H1 (cell line): ENCODE measurements at regions not wholly inside any gene's neighbourhood (a gene's known extent, or its start where the extent isn't known, plus 50 kb on each side); places are given as distances from the start of the nearest gene placed in this dataset.

Experiments
- CTCF ChIA-PET: fragments of 300-600 bp; sonication (Branson Sonifier 250); formaldehyde crosslinking; loops from one replicate; lab custom pipeline; 2021; ENCODE audit not compliant: partially characterized antibody; lab: Charles Lee
- POLR2A ChIA-PET: fragments of 300-600 bp; sonication (Branson Sonifier 250); formaldehyde crosslinking; loops from one replicate; lab custom pipeline; 2021; ENCODE audit warnings: inconsistent platforms; ENCODE audit not compliant: partially characterized antibody; lab: Charles Lee
- DNase-seq, 2 experiments: peaks; one replicate each; pipeline versions ENCODE4 v3.0.0 to v3.0.0-alpha.2; 2010 to 2022; ENCODE audit warnings: low spot score in 2 of 2, low read depth in 1 of 2, mixed read lengths in 1 of 2
- FAIRE-seq: peaks from 2 replicates; lab custom pipeline; 2011; peaks lifted over from hg19 to GRCh38; lab: Jason Lieb, UNC
- H2AFZ ChIP-seq: 2 replicates; pipeline ENCODE4 v1.8.1; 2012; ENCODE audit warnings: low read length, inconsistent platforms
- H2AK5ac ChIP-seq: 2 replicates; pipeline ENCODE4 v1.6.1; 2013; ENCODE audit warnings: low read depth, low read length
- H2BK120ac ChIP-seq: replicated peaks from 2 replicates; pipeline ENCODE3; 2013; ENCODE audit warnings: low read depth, low read length, inconsistent platforms
- H2BK12ac ChIP-seq: 2 replicates; pipeline ENCODE4 v1.6.1; 2013; ENCODE audit warnings: low read depth, low read length
- H2BK15ac ChIP-seq: 2 replicates; pipeline ENCODE4 v1.6.1; 2013; ENCODE audit warnings: low read length
- H2BK20ac ChIP-seq: 2 replicates; pipeline ENCODE4 v1.6.1; 2013; ENCODE audit warnings: low read length
- H2BK5ac ChIP-seq: 2 replicates; pipeline ENCODE4 v1.6.1; 2013; ENCODE audit warnings: low read depth, low read length
- H3K14ac ChIP-seq: 2 replicates; pipeline ENCODE4 v1.6.1; 2013; ENCODE audit warnings: inconsistent platforms; ENCODE audit not compliant: insufficient read length
- H3K18ac ChIP-seq: 2 replicates; pipeline ENCODE4 v1.6.1; 2013; ENCODE audit warnings: low read length; ENCODE audit errors: extremely low read depth
- H3K23ac ChIP-seq: 2 replicates; pipeline ENCODE4 v1.6.1; 2013; ENCODE audit warnings: inconsistent platforms; ENCODE audit not compliant: insufficient read length
- H3K23me2 ChIP-seq: 2 replicates; pipeline ENCODE4 v1.6.1; 2013; ENCODE audit warnings: low read depth, low read length
- H3K27ac ChIP-seq: 2 replicates; pipeline ENCODE4 v1.6.1; 2011; ENCODE audit warnings: low read depth, low read length, inconsistent platforms
- H3K27me3 ChIP-seq, 4 experiments: replicated peaks in 1 of 4; 1 replicate in 1 of 4; 2 replicates in 3 of 4; pipeline versions ENCODE4 v1.6.1 to v1.8.1; 2011 to 2013; ENCODE audit warnings: low read length in 3 of 4, mild to moderate bottlenecking in 3 of 4, inconsistent platforms in 2 of 4, mixed read lengths in 2 of 4, moderate library complexity in 1 of 4; ENCODE audit not compliant: control insufficient read depth in 3 of 4, insufficient read depth in 3 of 4; ENCODE audit errors: extremely low read depth in 1 of 4
- H3K36me3 ChIP-seq, 4 experiments: 2 replicates each; pipeline versions ENCODE4 v1.6.1 to v1.8.1; 2011 to 2013; ENCODE audit warnings: mild to moderate bottlenecking in 4 of 4, low read length in 3 of 4, moderate library complexity in 2 of 4, control low read depth in 1 of 4, inconsistent platforms in 1 of 4; ENCODE audit not compliant: insufficient read depth in 4 of 4, control insufficient read depth in 2 of 4
- H3K4ac ChIP-seq: replicated peaks from 2 replicates; pipeline ENCODE3; 2013; ENCODE audit warnings: low read length, low read depth, mixed read lengths, inconsistent platforms; ENCODE audit not compliant: insufficient read length
- H3K4me1 ChIP-seq, 4 experiments: replicated peaks in 1 of 4; 1 replicate in 1 of 4; 2 replicates in 3 of 4; pipeline versions ENCODE4 v1.6.1 to v1.8.1; 2011 to 2013; ENCODE audit warnings: low read length in 3 of 4, inconsistent platforms in 2 of 4, mixed read lengths in 1 of 4; ENCODE audit not compliant: insufficient read depth in 4 of 4, control insufficient read depth in 3 of 4
- H3K4me2 ChIP-seq, 2 experiments: 2 replicates each; pipeline versions ENCODE4 v1.6.1 to v1.8.1; 2011 to 2013; ENCODE audit warnings: low read depth in 2 of 2, low read length in 2 of 2, control low read depth in 1 of 2, inconsistent platforms in 1 of 2, mild to moderate bottlenecking in 1 of 2; ENCODE audit not compliant: insufficient read depth in 1 of 2
- H3K4me3 ChIP-seq, 4 experiments: fragments of 200-600, 300-600 bp in 1 of 4; sonication (generic), shearing (Covaris generic), sonication (Bioruptor Twin) in 1 of 4; 2 replicates each; pipeline versions ENCODE4 v1.5.1 to v1.8.1; 2011 to 2016; ENCODE audit warnings: low read length in 4 of 4, low read depth in 3 of 4, control low read depth in 2 of 4, inconsistent platforms in 2 of 4, mild to moderate bottlenecking in 2 of 4, mixed read lengths in 1 of 4, moderate library complexity in 1 of 4; ENCODE audit not compliant: insufficient read depth in 2 of 4; ENCODE audit errors: extremely low read depth in 1 of 4
- H3K56ac ChIP-seq: replicated peaks from 2 replicates; pipeline ENCODE3; 2013; ENCODE audit warnings: low read depth, mild to moderate bottlenecking, mixed read lengths, low read length, inconsistent platforms; ENCODE audit not compliant: insufficient read length
- H3K79me1 ChIP-seq: 2 replicates; pipeline ENCODE4 v1.6.1; 2013; ENCODE audit warnings: low read depth, low read length, control low read depth
- H3K79me2 ChIP-seq, 2 experiments: 2 replicates each; pipeline versions ENCODE4 v1.6.1 to v1.8.1; 2012 to 2013; ENCODE audit warnings: low read length in 2 of 2, mild to moderate bottlenecking in 2 of 2, inconsistent platforms in 1 of 2; ENCODE audit not compliant: insufficient read depth in 2 of 2, control insufficient read depth in 1 of 2
- H3K9ac ChIP-seq, 4 experiments: replicated peaks in 1 of 4; 1 replicate in 1 of 4; 2 replicates in 3 of 4; pipeline versions ENCODE4 v1.6.1 to v1.8.1; 2011 to 2013; ENCODE audit warnings: low read depth in 3 of 4, low read length in 3 of 4, control low read depth in 2 of 4, mild to moderate bottlenecking in 2 of 4, moderate library complexity in 2 of 4, inconsistent platforms in 1 of 4; ENCODE audit errors: extremely low read depth in 1 of 4
- H3K9me3 ChIP-seq, 2 experiments: 2 replicates each; pipeline versions ENCODE4 v1.6.1 to v1.8.1; 2012 to 2013; ENCODE audit warnings: mild to moderate bottlenecking in 2 of 2, moderate library complexity in 2 of 2, control low read depth in 1 of 2, inconsistent platforms in 1 of 2, low read depth in 1 of 2, low read length in 1 of 2, mixed read lengths in 1 of 2; ENCODE audit not compliant: insufficient read depth in 2 of 2
- H4K20me1 ChIP-seq, 2 experiments: replicated peaks in 1 of 2; 2 replicates each; pipeline versions ENCODE3 to v1.8.1; 2011 to 2013; ENCODE audit warnings: inconsistent platforms in 2 of 2, low read length in 2 of 2, mild to moderate bottlenecking in 1 of 2; ENCODE audit not compliant: insufficient read depth in 2 of 2, control insufficient read depth in 1 of 2
- H4K5ac ChIP-seq: 2 replicates; pipeline ENCODE4 v1.6.1; 2013; ENCODE audit warnings: low read length, low read depth, mixed read lengths, inconsistent platforms; ENCODE audit not compliant: insufficient read length
- H4K8ac ChIP-seq: 2 replicates; pipeline ENCODE4 v1.8.0; 2013; ENCODE audit warnings: mild to moderate bottlenecking, moderate library complexity, low read length, inconsistent platforms; ENCODE audit not compliant: insufficient read depth; ENCODE audit errors: extremely low read depth
- H4K91ac ChIP-seq: replicated peaks from 2 replicates; pipeline ENCODE3; 2013; ENCODE audit warnings: low read length, mixed read lengths, inconsistent platforms; ENCODE audit not compliant: insufficient read length
- ASH2L ChIP-seq: fragments of 200-600, 300-600 bp; sonication (generic); IDR thresholded peaks from one replicate; pipeline ENCODE4 v1.7.1; 2017; ENCODE audit warnings: low read length
- BCL11A ChIP-seq, 2 experiments: IDR thresholded peaks; one replicate each; pipeline ENCODE4 v1.6.1; 2011; ENCODE audit warnings: low read depth in 2 of 2, low read length in 2 of 2, mild to moderate bottlenecking in 2 of 2
- CBX8 ChIP-seq: fragments of 300-800, 300-1000 bp; sonication (generic); IDR thresholded peaks from 2 replicates; pipeline ENCODE4 v1.7.1; 2016; ENCODE audit warnings: low read depth, low read length, borderline replicate concordance
- EZH2 ChIP-seq: fragments of 200-600 bp; sonication (generic); IDR thresholded peaks from 2 replicates; pipeline ENCODE4 v1.7.1; 2012; ENCODE audit warnings: low read depth, mild to moderate bottlenecking, moderate library complexity, low read length, inconsistent platforms; ENCODE audit not compliant: severe bottlenecking
- FOSL1 ChIP-seq: IDR thresholded peaks from 2 replicates; pipeline ENCODE4 v1.6.1; 2011; ENCODE audit warnings: mild to moderate bottlenecking, low read depth, low read length, moderate library complexity; ENCODE audit not compliant: insufficient read depth
- GTF2F1 ChIP-seq: IDR thresholded peaks from 2 replicates; pipeline ENCODE4 v1.6.1; 2012; ENCODE audit warnings: low read depth, low read length, improper control_type of control experiment, borderline replicate concordance
- KDM5A ChIP-seq: fragments of 200-600 bp; IDR thresholded peaks from 2 replicates; pipeline ENCODE4 v1.7.1; 2012; ENCODE audit warnings: mild to moderate bottlenecking, low read length, inconsistent platforms, mixed read lengths
- MAX ChIP-seq: IDR thresholded peaks from 2 replicates; pipeline ENCODE4 v1.6.1; 2012; ENCODE audit warnings: inconsistent platforms
- NANOG ChIP-seq: IDR thresholded peaks from 2 replicates; pipeline ENCODE4 v1.6.1; 2011; ENCODE audit warnings: low read length, low read depth, mild to moderate bottlenecking, inconsistent platforms; ENCODE audit not compliant: insufficient read depth, poor library complexity, severe bottlenecking
- NRF1 ChIP-seq: IDR thresholded peaks from 2 replicates; pipeline ENCODE4 v1.6.1; 2011; ENCODE audit warnings: mild to moderate bottlenecking, low read depth, low read length, improper control_type of control experiment
- RXRA ChIP-seq: IDR thresholded peaks from 2 replicates; pipeline ENCODE4 v1.6.1; 2011; ENCODE audit warnings: low read depth, mild to moderate bottlenecking, low read length, moderate library complexity; ENCODE audit not compliant: insufficient read depth
- SIN3A ChIP-seq, 2 experiments: IDR thresholded peaks in 1 of 2; conservative IDR thresholded peaks in 1 of 2; 2 replicates each; pipeline ENCODE4 v1.6.1; 2011 to 2012; ENCODE audit warnings: low read length in 2 of 2, improper control_type of control experiment in 1 of 2, low read depth in 1 of 2, mild to moderate bottlenecking in 1 of 2
- SRF ChIP-seq: IDR thresholded peaks from 2 replicates; pipeline ENCODE4 v1.6.1; 2011; ENCODE audit warnings: mild to moderate bottlenecking, low read depth, low read length, moderate library complexity
- WGBS, 2 experiments: shearing (Covaris generic) in 1 of 2; methylation state at CpG; one replicate each; pipeline versions ENCODE4 v1.1.6 to v1.1.7; 2013 to 2015; ENCODE audit warnings: low lambda C conversion rate in 2 of 2, mixed read lengths in 2 of 2, inconsistent platforms in 1 of 2, low coverage in 1 of 2, missing lambda C conversion rate in 1 of 2; ENCODE audit not compliant: insufficient replicate concordance in 2 of 2, insufficient coverage in 1 of 2, insufficient read length in 1 of 2; ENCODE audit errors: extremely low coverage in 1 of 2, missing lambda C conversion rate in 1 of 2; 5-methylcytosine and 5-hydroxymethylcytosine counted together

GRCh38 chr7:13532028-13532753 is 457.3 kb downstream of the ETV1 start:
- Histone ChIP-seq H3K4me1 (peaks cover 0 to 4% (median 0%) of the 10 kb centered on the region in 4 experiments; a peak in 1 of 7 replicates), H3K23me2 (no peaks in the 10 kb centered on the region), H2AK5ac (no peak overlapping the region), H3K4me3 (no peak overlapping the region), H4K8ac (no peak overlapping the region), H4K5ac (no peak overlapping the region), H3K18ac (no peak overlapping the region), H3K9ac (no peak overlapping the region), H4K91ac (no peak overlapping the region), H3K27me3 (no peaks in the 10 kb centered on the region), H3K4me2 (no peak overlapping the region), H3K4ac (no peak overlapping the region), H4K20me1 (no peaks in the 10 kb centered on the region), H3K36me3 (no peaks in the 10 kb centered on the region), H3K79me1 (no peaks in the 10 kb centered on the region), H2AFZ (no peak overlapping the region), H2BK120ac (no peak overlapping the region), H3K27ac (no peak overlapping the region), H2BK15ac (no peak overlapping the region), H3K9me3 (no peaks in the 10 kb centered on the region), H2BK5ac (no peak overlapping the region), H2BK12ac (no peak overlapping the region), H2BK20ac (no peak overlapping the region), H3K23ac (no peak overlapping the region), H3K56ac (no peak overlapping the region), H3K79me2 (no peaks in the 10 kb centered on the region), H3K14ac (no peak overlapping the region)
- ChIA-PET POLR2A (no interaction called here), CTCF (no interaction called here)
- DNase-seq: no peak
- WGBS, 2 experiments: 90% methylated on average over 5 of the region's 5 CpGs; no CpG with 5 or more reads in 1 of the 2 experiments
- no peak for FAIRE-seq
- TF ChIP-seq ASH2L (no peak), SRF (no peak), SIN3A (conservative IDR thresholded peaks at IDR 0.05 in 1 of 2, IDR thresholded peaks at IDR 0.05 in 1 of 2; ENCODE audit: low read depth in 1 of 2, low read length in 2 of 2) (no peak), NRF1 (no peak), KDM5A (no peak), EZH2 (no peak), FOSL1 (no peak), BCL11A (IDR thresholded peaks at IDR 0.05; ENCODE audit: low read depth in 2 of 2, low read length in 2 of 2) (no peak), RXRA (no peak), GTF2F1 (no peak), CBX8 (no peak), MAX (no peak), NANOG (no peak)
